Fibroblast of lung (primary cell): ENCODE measurements at regions not wholly inside any gene's neighbourhood (a gene's known extent, or its start where the extent isn't known, plus 50 kb on each side); places are given as distances from the start of the nearest gene placed in this dataset.

ENCODE experiments used
- DNase-seq, 2 donors: peaks; one replicate each; pipeline versions ENCODE4 v3.0.0 to v3.0.0-alpha.2; 2010; ENCODE audit warnings: low read depth in 2 of 2
- H2AFZ ChIP-seq: 2 replicates; pipeline ENCODE4 v1.5.1; 2012; ENCODE audit warnings: low read length, control low read depth, inconsistent platforms
- H3K27ac ChIP-seq: 2 replicates; pipeline ENCODE4 v1.5.1; 2011; ENCODE audit warnings: low read length, control low read depth; ENCODE audit not compliant: insufficient read depth
- H3K27me3 ChIP-seq: 2 replicates; pipeline ENCODE4 v1.5.1; 2011; ENCODE audit warnings: mild to moderate bottlenecking, low read length; ENCODE audit not compliant: control insufficient read depth, insufficient read depth
- H3K36me3 ChIP-seq: 2 replicates; pipeline ENCODE4 v1.5.1; 2011; ENCODE audit warnings: low read length; ENCODE audit not compliant: control insufficient read depth, insufficient read depth
- H3K4me1 ChIP-seq: 2 replicates; pipeline ENCODE4 v1.5.1; 2011; ENCODE audit warnings: low read length; ENCODE audit not compliant: control insufficient read depth, insufficient read depth; ENCODE audit errors: extremely low read depth
- H3K4me2 ChIP-seq: 2 replicates; pipeline ENCODE4 v1.5.1; 2011; ENCODE audit warnings: low read length, control low read depth; ENCODE audit not compliant: insufficient read depth; ENCODE audit errors: extremely low read depth
- H3K4me3 ChIP-seq, 4 experiments: fragments of 200-600 bp in 1 of 4; sonication (generic) in 1 of 4; replicated peaks in 1 of 4; 2 replicates each; pipeline ENCODE4 v1.5.1; 2011 to 2016; ENCODE audit warnings: low read length in 4 of 4, low read depth in 3 of 4, mild to moderate bottlenecking in 3 of 4, control low read depth in 2 of 4, inconsistent platforms in 1 of 4, mixed read lengths in 1 of 4; ENCODE audit not compliant: insufficient read depth in 1 of 4; ENCODE audit errors: control extremely low read depth in 1 of 4
- H3K79me2 ChIP-seq: 2 replicates; pipeline ENCODE4 v1.5.1; 2012; ENCODE audit warnings: mild to moderate bottlenecking, low read length, inconsistent platforms; ENCODE audit not compliant: control insufficient read depth, insufficient read depth
- H3K9ac ChIP-seq: 2 replicates; pipeline ENCODE4 v1.5.1; 2011; ENCODE audit warnings: mild to moderate bottlenecking, low read length, control low read depth; ENCODE audit not compliant: insufficient read depth
- H3K9me3 ChIP-seq: 2 replicates; pipeline ENCODE4 v1.5.1; 2012; ENCODE audit warnings: low read depth, low read length; ENCODE audit not compliant: control insufficient read depth, insufficient read depth
- H4K20me1 ChIP-seq: 2 replicates; pipeline ENCODE4 v1.5.1; 2011; ENCODE audit warnings: low read length; ENCODE audit not compliant: control insufficient read depth, insufficient read depth; ENCODE audit errors: extremely low read depth
- CTCF ChIP-seq, 2 donors: IDR thresholded peaks in 1 of 2; conservative IDR thresholded peaks in 1 of 2; 1 replicate in 1 of 2; 2 replicates in 1 of 2; pipeline ENCODE4 v1.5.1; 2011 to 2012; ENCODE audit warnings: low read length in 2 of 2, control low read depth in 1 of 2, inconsistent platforms in 1 of 2, low read depth in 1 of 2, mild to moderate bottlenecking in 1 of 2
- EZH2 ChIP-seq: IDR thresholded peaks from 2 replicates; pipeline ENCODE4 v1.5.1; 2012; ENCODE audit warnings: low read length, control low read depth, mild to moderate bottlenecking; ENCODE audit errors: missing control alignments

GRCh38 chr14:98711453-98711852 is 560.5 kb downstream of the BCL11B start:
- Histone ChIP-seq H3K36me3 (no peaks in the 10 kb centered on the region), H2AFZ (no peak overlapping the region), H3K9me3 (no peaks in the 10 kb centered on the region), H4K20me1 (no peaks in the 10 kb centered on the region), H3K9ac (no peak overlapping the region), H3K79me2 (no peaks in the 10 kb centered on the region), H3K4me2 (no peak overlapping the region), H3K27me3 (no peaks in the 10 kb centered on the region), H3K4me3 (no peak overlapping the region), H3K27ac (no peak overlapping the region), H3K4me1 (no peaks in the 10 kb centered on the region)
- DNase-seq: no peak
- TF ChIP-seq CTCF (conservative IDR thresholded peaks at IDR 0.05 in 1 of 2, IDR thresholded peaks at IDR 0.05 in 1 of 2; ENCODE audit: low read depth in 1 of 2, low read length in 2 of 2): no peak
- no peak for TF ChIP-seq EZH2

GRCh38 chr14:98714626-98715425 is 557.2 kb downstream of the BCL11B start:
- no peaks in the 10 kb centered on the region for H3K4me1 ChIP-seq
- H3K9me3 ChIP-seq: no peaks in the 10 kb centered on the region

GRCh38 chr14:98716133-98716532 is 555.9 kb downstream of the BCL11B start:
- H3K36me3 ChIP-seq: no peaks in the 10 kb centered on the region
- no peak for TF ChIP-seq EZH2
- TF ChIP-seq CTCF (conservative IDR thresholded peaks at IDR 0.05 in 1 of 2, IDR thresholded peaks at IDR 0.05 in 1 of 2; ENCODE audit: low read depth in 1 of 2, low read length in 2 of 2): no peak
- no peak overlapping the region for H2AFZ ChIP-seq
- H3K9ac ChIP-seq: no peak overlapping the region
- no peaks in the 10 kb centered on the region for H3K79me2 ChIP-seq
- H3K9me3 ChIP-seq: no peaks in the 10 kb centered on the region
- no peak overlapping the region for H3K27ac ChIP-seq
- no peaks in the 10 kb centered on the region for H4K20me1 ChIP-seq
- no peak overlapping the region for H3K4me3 ChIP-seq
- DNase-seq: no peak
- H3K4me2 ChIP-seq: no peak overlapping the region
- H3K27me3 ChIP-seq: no peaks in the 10 kb centered on the region
- no peaks in the 10 kb centered on the region for H3K4me1 ChIP-seq

More at GRCh38 chr14:98714626-98715425, 557.2 kb downstream of the BCL11B start:
- no peak overlapping the region for H3K9ac ChIP-seq
- DNase-seq: no peak
- no peaks in the 10 kb centered on the region for H3K79me2 ChIP-seq
- no peaks in the 10 kb centered on the region for H3K36me3 ChIP-seq
- H3K27ac ChIP-seq: no peak overlapping the region
- H3K27me3 ChIP-seq: no peaks in the 10 kb centered on the region
- no peaks in the 10 kb centered on the region for H4K20me1 ChIP-seq
- no peak overlapping the region for H2AFZ ChIP-seq
- no peak overlapping the region for H3K4me3 ChIP-seq
- TF ChIP-seq EZH2 (no peak), CTCF (conservative IDR thresholded peaks at IDR 0.05 in 1 of 2, IDR thresholded peaks at IDR 0.05 in 1 of 2; ENCODE audit: low read depth in 1 of 2, low read length in 2 of 2) (no peak)
- no peak overlapping the region for H3K4me2 ChIP-seq
